Left lung (tissue), 4 donors: ENCODE measurements at regions not wholly inside any gene's neighbourhood (a gene's known extent, or its start where the extent isn't known, plus 50 kb on each side); places are given as distances from the start of the nearest gene placed in this dataset.

Experiments used
- ATAC-seq: fragments of 200-7000 bp; cut with Tn5 transposase; one replicate; pipeline ENCODE4 v1.9.1; 2020; ENCODE audit warnings: moderate library complexity
- DNase-seq, 4 donors: peaks; one replicate each; pipeline ENCODE4 v3.0.0-alpha.2; 2013 to 2020
- H3K27ac ChIP-seq, 2 donors: fragments of 200-600 bp; sonication (generic) in 1 of 2; one replicate each; pipeline versions ENCODE4 v1.5.0 to v1.8.0; 2020 to 2021
- H3K27me3 ChIP-seq, 2 donors: fragments of 200-600 bp; sonication (generic) in 1 of 2; one replicate each; pipeline versions ENCODE4 v1.5.0 to v1.8.0; 2020 to 2021
- H3K36me3 ChIP-seq, 2 donors: fragments of 200-600 bp; sonication (generic) in 1 of 2; one replicate each; pipeline versions ENCODE4 v1.5.0 to v1.8.0; 2020 to 2021
- H3K4me1 ChIP-seq, 2 donors: fragments of 200-600 bp; one replicate each; pipeline ENCODE4 v1.8.0; 2021
- H3K4me3 ChIP-seq, 2 donors: fragments of 200-600 bp; sonication (generic) in 1 of 2; one replicate each; pipeline versions ENCODE4 v1.5.0 to v1.8.0; 2020 to 2021; ENCODE audit warnings: mild to moderate bottlenecking in 1 of 2
- H3K9me3 ChIP-seq, 2 donors: fragments of 200-600 bp; sonication (generic) in 1 of 2; one replicate each; pipeline versions ENCODE4 v1.5.0 to v1.8.0; 2020 to 2021
- intact Hi-C, 2 donors: fragments of 100-400 bp; cut with DNase I; formaldehyde crosslinking; loops; one replicate each; pipeline versions ENCODE4 v1.11.2 to v1.14.2; 2022
- TF ChIP-seq, protein P1 (sequence below), 2 donors: fragments of 200-600 bp; sonication (generic) in 1 of 2; IDR thresholded peaks; one replicate each; pipeline versions ENCODE4 v1.5.0 to v1.8.0; 2021; ENCODE audit warnings: antibody characterized with exemption in 2 of 2
- donor health status: DM: no; HTN: yes; CAD: no.
- donor health status: DM: no; HTN: no; CAD: no.

- Histone ChIP-seq H3K4me3 (no peak overlapping the region), H3K9me3 (no peaks in the 10 kb centered on the region), H3K36me3 (no peaks in the 10 kb centered on the region), H3K27ac (no peak overlapping the region), H3K4me1 (no peaks in the 10 kb centered on the region), H3K27me3 (no peaks in the 10 kb centered on the region)
- DNase-seq (no peak), ATAC-seq (no peak)
- intact Hi-C loops, result no loop called here
- TF ChIP-seq, protein P1, sequence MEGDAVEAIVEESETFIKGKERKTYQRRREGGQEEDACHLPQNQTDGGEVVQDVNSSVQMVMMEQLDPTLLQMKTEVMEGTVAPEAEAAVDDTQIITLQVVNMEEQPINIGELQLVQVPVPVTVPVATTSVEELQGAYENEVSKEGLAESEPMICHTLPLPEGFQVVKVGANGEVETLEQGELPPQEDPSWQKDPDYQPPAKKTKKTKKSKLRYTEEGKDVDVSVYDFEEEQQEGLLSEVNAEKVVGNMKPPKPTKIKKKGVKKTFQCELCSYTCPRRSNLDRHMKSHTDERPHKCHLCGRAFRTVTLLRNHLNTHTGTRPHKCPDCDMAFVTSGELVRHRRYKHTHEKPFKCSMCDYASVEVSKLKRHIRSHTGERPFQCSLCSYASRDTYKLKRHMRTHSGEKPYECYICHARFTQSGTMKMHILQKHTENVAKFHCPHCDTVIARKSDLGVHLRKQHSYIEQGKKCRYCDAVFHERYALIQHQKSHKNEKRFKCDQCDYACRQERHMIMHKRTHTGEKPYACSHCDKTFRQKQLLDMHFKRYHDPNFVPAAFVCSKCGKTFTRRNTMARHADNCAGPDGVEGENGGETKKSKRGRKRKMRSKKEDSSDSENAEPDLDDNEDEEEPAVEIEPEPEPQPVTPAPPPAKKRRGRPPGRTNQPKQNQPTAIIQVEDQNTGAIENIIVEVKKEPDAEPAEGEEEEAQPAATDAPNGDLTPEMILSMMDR (IDR thresholded peaks at IDR 0.05), result no peak
These were observed 341.9 kb upstream of the NOVA1 start for GRCh38 chr14:26939755-26940154.

DNA sequence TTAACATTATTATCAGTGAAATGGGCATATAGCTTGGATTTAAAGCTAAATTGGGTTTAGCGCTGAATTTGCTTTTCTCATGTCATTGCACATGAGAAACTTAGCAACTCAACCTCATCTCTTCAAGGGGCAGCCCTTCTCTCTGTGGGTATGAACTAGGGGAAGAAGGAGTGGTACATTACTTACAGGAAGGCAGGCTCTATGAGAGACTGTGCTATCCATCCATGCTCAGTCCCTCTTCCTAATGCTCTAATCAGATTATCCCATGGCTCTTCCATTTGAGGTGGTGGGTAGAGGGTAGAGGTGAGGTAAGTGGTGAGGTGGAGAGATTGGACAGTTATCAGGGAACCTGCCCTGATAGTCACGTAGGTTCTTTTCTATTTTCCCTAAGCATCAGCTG lies 343.7 kb upstream of the NOVA1 start:
- ATAC-seq (no peak), DNase-seq (no peak)
- no peaks in the 10 kb centered on the region for H3K36me3 ChIP-seq
- H3K4me1 ChIP-seq, result no peaks in the 10 kb centered on the region
- no peak overlapping the region for H3K4me3 ChIP-seq
- H3K9me3 ChIP-seq, result no peaks in the 10 kb centered on the region
- H3K27me3 ChIP-seq, result no peaks in the 10 kb centered on the region
- intact Hi-C loops, result no loop called here
- no peak overlapping the region for H3K27ac ChIP-seq
- TF ChIP-seq, protein P1 (IDR thresholded peaks at IDR 0.05), result no peak

DNA sequence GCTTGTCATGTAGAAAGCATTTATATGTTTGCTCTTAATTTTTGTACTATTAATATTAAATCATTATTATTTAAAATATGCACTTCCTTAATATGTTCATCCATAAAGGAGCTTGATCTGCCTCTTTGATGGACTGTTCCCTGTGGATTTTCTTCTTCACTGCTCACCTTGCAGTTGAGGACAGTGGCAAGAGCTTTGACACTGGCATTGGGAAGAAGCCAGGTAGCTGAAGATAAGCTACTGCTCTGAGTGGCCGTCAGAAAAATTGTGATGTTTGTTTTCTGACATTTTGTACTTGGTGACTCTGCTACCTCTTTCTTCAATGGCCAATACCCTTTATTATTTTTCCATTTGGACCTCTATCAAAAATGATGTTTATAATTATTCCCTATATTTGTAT lies 349.4 kb upstream of the NOVA1 start:
- Histone ChIP-seq H3K4me3 (no peak overlapping the region), H3K9me3 (peaks cover 0 to 14% of the 10 kb centered on the region in 2 donors), H3K27ac (no peak overlapping the region), H3K4me1 (no peaks in the 10 kb centered on the region), H3K36me3 (no peaks in the 10 kb centered on the region), H3K27me3 (no peaks in the 10 kb centered on the region)
- DNase-seq (no peak), ATAC-seq (no peak)
- TF ChIP-seq, protein P1 (IDR thresholded peaks at IDR 0.05), result no peak
- intact Hi-C loops, result no loop called here

GRCh38 chr14:26959437-26959836 lies 361.6 kb upstream of the NOVA1 start:
- H3K27ac ChIP-seq, result no peak overlapping the region
- ATAC-seq (no peak), DNase-seq (no peak)
- no peak overlapping the region for H3K4me3 ChIP-seq
- no peaks in the 10 kb centered on the region for H3K4me1 ChIP-seq
- no peaks in the 10 kb centered on the region for H3K9me3 ChIP-seq
- no peaks in the 10 kb centered on the region for H3K36me3 ChIP-seq
- intact Hi-C loops, result no loop called here
- TF ChIP-seq, protein P1 (IDR thresholded peaks at IDR 0.05), result no peak
- no peaks in the 10 kb centered on the region for H3K27me3 ChIP-seq

- H3K9me3 ChIP-seq, result no peaks in the 10 kb centered on the region
- no peak overlapping the region for H3K4me3 ChIP-seq
- no peaks in the 10 kb centered on the region for H3K36me3 ChIP-seq
- no peak overlapping the region for H3K27ac ChIP-seq
- ATAC-seq (no peak), DNase-seq (no peak)
- H3K4me1 ChIP-seq, result no peaks in the 10 kb centered on the region
- TF ChIP-seq, protein P1 (IDR thresholded peaks at IDR 0.05), result no peak
- no peaks in the 10 kb centered on the region for H3K27me3 ChIP-seq
- intact Hi-C loops, result no loop called here
These were observed 362.3 kb upstream of the NOVA1 start for GRCh38 chr14:26959972-26960660.
